Ishikawa (cell line): ENCODE measurements at regions not wholly inside any gene's neighbourhood (a gene's known extent, or its start where the extent isn't known, plus 50 kb on each side); places are given as distances from the start of the nearest gene placed in this dataset.

ENCODE experiments used
- CEBPB ChIP-seq: IDR thresholded peaks from 2 replicates; pipeline ENCODE4 v1.6.1; 2012
- EGR1 ChIP-seq: IDR thresholded peaks from 2 replicates; pipeline ENCODE4 v1.6.1; 2012
- EP300 ChIP-seq: IDR thresholded peaks from 2 replicates; pipeline ENCODE4 v1.6.1; 2012; ENCODE audit warnings: borderline replicate concordance
- MAX ChIP-seq: IDR thresholded peaks from 2 replicates; pipeline ENCODE4 v1.6.1; 2012
- RAD21 ChIP-seq: IDR thresholded peaks from 2 replicates; pipeline ENCODE4 v1.6.1; 2012; ENCODE audit warnings: low read depth
- TAF1 ChIP-seq: IDR thresholded peaks from 2 replicates; pipeline ENCODE4 v1.6.1; 2012; ENCODE audit warnings: low read depth, mild to moderate bottlenecking
- TCF12 ChIP-seq: IDR thresholded peaks from 2 replicates; pipeline ENCODE4 v1.6.1; 2012; ENCODE audit warnings: low read depth
- TEAD4 ChIP-seq: IDR thresholded peaks from 2 replicates; pipeline ENCODE4 v1.6.1; 2012
- USF1 ChIP-seq: IDR thresholded peaks from 2 replicates; pipeline ENCODE4 v1.6.1; 2012
- YY1 ChIP-seq: IDR thresholded peaks from 2 replicates; pipeline ENCODE4 v1.6.1; 2012; ENCODE audit warnings: low read depth
- TF ChIP-seq, protein P1 (sequence below): IDR thresholded peaks from 2 replicates; pipeline ENCODE4 v1.6.1; 2012; ENCODE audit warnings: low read depth, mild to moderate bottlenecking

DNA sequence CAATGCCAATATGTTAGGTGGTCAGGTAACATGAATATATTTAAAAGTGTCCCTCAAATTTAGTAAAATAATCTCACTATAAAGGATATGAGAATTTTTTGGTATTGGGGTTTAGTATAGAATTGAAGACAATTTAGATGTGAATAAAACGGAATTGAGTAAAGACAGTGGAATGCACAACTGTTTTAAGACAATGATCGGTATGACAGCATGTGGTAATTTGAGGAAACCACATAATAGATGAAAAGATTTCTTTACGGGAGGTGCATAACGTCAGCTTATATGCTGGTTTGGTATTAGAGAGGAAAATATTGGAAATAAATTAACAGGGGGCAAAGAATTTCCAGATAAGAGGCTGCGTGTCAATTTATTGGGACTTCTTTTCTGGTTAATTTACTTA lies 1043.2 kb downstream of the CDH18 start:
- TF ChIP-seq EP300, result no peak
- TF ChIP-seq, protein P1, sequence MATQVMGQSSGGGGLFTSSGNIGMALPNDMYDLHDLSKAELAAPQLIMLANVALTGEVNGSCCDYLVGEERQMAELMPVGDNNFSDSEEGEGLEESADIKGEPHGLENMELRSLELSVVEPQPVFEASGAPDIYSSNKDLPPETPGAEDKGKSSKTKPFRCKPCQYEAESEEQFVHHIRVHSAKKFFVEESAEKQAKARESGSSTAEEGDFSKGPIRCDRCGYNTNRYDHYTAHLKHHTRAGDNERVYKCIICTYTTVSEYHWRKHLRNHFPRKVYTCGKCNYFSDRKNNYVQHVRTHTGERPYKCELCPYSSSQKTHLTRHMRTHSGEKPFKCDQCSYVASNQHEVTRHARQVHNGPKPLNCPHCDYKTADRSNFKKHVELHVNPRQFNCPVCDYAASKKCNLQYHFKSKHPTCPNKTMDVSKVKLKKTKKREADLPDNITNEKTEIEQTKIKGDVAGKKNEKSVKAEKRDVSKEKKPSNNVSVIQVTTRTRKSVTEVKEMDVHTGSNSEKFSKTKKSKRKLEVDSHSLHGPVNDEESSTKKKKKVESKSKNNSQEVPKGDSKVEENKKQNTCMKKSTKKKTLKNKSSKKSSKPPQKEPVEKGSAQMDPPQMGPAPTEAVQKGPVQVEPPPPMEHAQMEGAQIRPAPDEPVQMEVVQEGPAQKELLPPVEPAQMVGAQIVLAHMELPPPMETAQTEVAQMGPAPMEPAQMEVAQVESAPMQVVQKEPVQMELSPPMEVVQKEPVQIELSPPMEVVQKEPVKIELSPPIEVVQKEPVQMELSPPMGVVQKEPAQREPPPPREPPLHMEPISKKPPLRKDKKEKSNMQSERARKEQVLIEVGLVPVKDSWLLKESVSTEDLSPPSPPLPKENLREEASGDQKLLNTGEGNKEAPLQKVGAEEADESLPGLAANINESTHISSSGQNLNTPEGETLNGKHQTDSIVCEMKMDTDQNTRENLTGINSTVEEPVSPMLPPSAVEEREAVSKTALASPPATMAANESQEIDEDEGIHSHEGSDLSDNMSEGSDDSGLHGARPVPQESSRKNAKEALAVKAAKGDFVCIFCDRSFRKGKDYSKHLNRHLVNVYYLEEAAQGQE, result no peak
- no peak for TF ChIP-seq TAF1
- TF ChIP-seq USF1, result no peak
- no peak for TF ChIP-seq TEAD4
- TF ChIP-seq TCF12, result no peak
- TF ChIP-seq YY1, result no peak
- no peak for TF ChIP-seq MAX
- no peak for TF ChIP-seq RAD21
- no peak for TF ChIP-seq CEBPB
- no peak for TF ChIP-seq EGR1
